Immature natural killer cell (primary cell): ENCODE measurements at regions not wholly inside any gene's neighbourhood (a gene's known extent, or its start where the extent isn't known, plus 50 kb on each side); places are given as distances from the start of the nearest gene placed in this dataset.

Experiments used
- DNase-seq, 3 donors: peaks; one replicate each; pipeline ENCODE4 v3.0.0; 2022; ENCODE audit warnings: mixed read lengths in 1 of 3
- H3K27ac Mint-ChIP-seq, 6 donors: one replicate each; pipeline ENCODE4 v1.8.0; 2020; ENCODE audit warnings: mixed read lengths in 6 of 6, mild to moderate bottlenecking in 5 of 6, inconsistent platforms in 4 of 6, moderate library complexity in 3 of 6
- H3K27me3 Mint-ChIP-seq, 3 donors: one replicate each; pipeline ENCODE4 v1.8.0; 2020 to 2021; ENCODE audit warnings: low read depth in 3 of 3, mild to moderate bottlenecking in 3 of 3, mixed read lengths in 3 of 3, moderate library complexity in 3 of 3, inconsistent platforms in 1 of 3
- H3K36me3 Mint-ChIP-seq, 3 donors: one replicate each; pipeline ENCODE4 v1.8.0; 2020; ENCODE audit warnings: mixed read lengths in 3 of 3, inconsistent platforms in 2 of 3, mild to moderate bottlenecking in 2 of 3
- H3K4me1 Mint-ChIP-seq, 2 donors: one replicate each; pipeline ENCODE4 v1.8.0; 2020; ENCODE audit warnings: inconsistent platforms in 2 of 2, mild to moderate bottlenecking in 2 of 2, mixed read lengths in 2 of 2, moderate library complexity in 1 of 2
- H3K4me3 Mint-ChIP-seq, 5 donors: one replicate each; pipeline ENCODE4 v1.8.0; 2020; ENCODE audit warnings: mild to moderate bottlenecking in 5 of 5, mixed read lengths in 5 of 5, inconsistent platforms in 3 of 5, moderate library complexity in 3 of 5
- H3K9me3 Mint-ChIP-seq, 6 donors: one replicate each; pipeline ENCODE4 v1.8.0; 2020; ENCODE audit warnings: mild to moderate bottlenecking in 6 of 6, mixed read lengths in 6 of 6, inconsistent platforms in 4 of 6, moderate library complexity in 3 of 6

DNA sequence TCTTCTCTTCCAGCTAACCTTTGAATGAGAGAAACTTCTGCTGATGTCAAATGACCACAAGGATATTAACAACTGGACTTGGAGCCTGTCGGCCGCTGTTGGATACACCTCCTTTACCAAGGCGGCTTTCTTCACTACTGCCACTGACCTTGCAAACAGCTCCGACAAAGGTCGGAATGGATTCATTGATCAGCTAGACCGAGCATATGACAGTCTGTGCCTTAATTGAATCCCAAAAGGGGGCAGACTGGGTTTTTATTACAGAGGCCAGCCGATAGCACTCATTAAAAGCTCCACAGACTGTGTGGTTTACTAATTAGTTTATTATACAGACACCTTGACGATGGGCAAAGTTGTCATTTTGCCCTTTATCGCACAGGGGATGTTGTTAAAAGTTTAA is 394.5 kb downstream of the RERGL start:
- Mint-ChIP-seq H3K27me3 (peaks cover 0 to 2% (median 0%) of the 10 kb centered on the region in 3 donors), H3K9me3 (peaks cover 3 to 31% (median 11%) of the 10 kb centered on the region in 6 donors), H3K27ac (no peak overlapping the region), H3K36me3 (no peaks in the 10 kb centered on the region), H3K4me3 (no peak overlapping the region), H3K4me1 (no peaks in the 10 kb centered on the region)
- no peak for DNase-seq

DNA sequence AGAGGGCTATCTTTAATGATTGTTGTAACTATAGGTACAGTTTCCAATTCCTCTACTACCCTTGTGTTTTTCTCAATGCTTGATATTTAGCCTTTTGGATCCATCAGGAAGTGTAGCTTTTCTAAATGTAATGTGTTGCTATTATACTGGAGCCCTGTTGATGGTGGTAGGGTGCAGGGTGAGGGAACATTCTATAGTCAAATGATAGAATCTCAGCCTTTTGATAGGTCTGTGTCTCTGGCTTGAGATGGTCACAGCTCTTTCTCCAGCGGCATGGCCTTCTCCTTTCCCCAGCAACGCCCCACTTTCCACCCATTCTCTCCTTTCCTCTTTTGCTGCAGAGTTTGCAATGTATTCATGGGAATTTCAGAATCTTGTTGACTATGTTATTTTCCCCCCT is 398.6 kb downstream of the RERGL start:
- Mint-ChIP-seq H3K27ac (no peak overlapping the region), H3K4me1 (no peaks in the 10 kb centered on the region), H3K27me3 (peaks cover 0 to 3% (median 0%) of the 10 kb centered on the region in 3 donors), H3K9me3 (peaks cover 10 to 43% (median 22%) of the 10 kb centered on the region in 6 donors), H3K36me3 (peaks cover 0 to 4% (median 4%) of the 10 kb centered on the region in 3 donors), H3K4me3 (no peak overlapping the region)
- DNase-seq: no peak

- H3K4me1 Mint-ChIP-seq: no peaks in the 10 kb centered on the region
- peaks cover 14 to 37% (median 25%) of the 10 kb centered on the region in 6 donors for H3K9me3 Mint-ChIP-seq
- H3K36me3 Mint-ChIP-seq: no peaks in the 10 kb centered on the region
- H3K27me3 Mint-ChIP-seq: no peaks in the 10 kb centered on the region
- no peak overlapping the region for H3K27ac Mint-ChIP-seq
- no peak for DNase-seq
- H3K4me3 Mint-ChIP-seq: no peak overlapping the region
Measured at GRCh38 chr12:17680220-17680619, 409.8 kb downstream of the RERGL start.

- DNase-seq: no peak
- H3K4me3 Mint-ChIP-seq: no peak overlapping the region
- peaks cover 9 to 41% (median 11%) of the 10 kb centered on the region in 6 donors for H3K9me3 Mint-ChIP-seq
- peaks cover 0 to 1% (median 0%) of the 10 kb centered on the region in 3 donors for H3K27me3 Mint-ChIP-seq
- H3K4me1 Mint-ChIP-seq: no peaks in the 10 kb centered on the region
- no peaks in the 10 kb centered on the region for H3K36me3 Mint-ChIP-seq
- H3K27ac Mint-ChIP-seq: no peak overlapping the region
Measured at GRCh38 chr12:17666641-17667324, 423.2 kb downstream of the RERGL start.

DNA sequence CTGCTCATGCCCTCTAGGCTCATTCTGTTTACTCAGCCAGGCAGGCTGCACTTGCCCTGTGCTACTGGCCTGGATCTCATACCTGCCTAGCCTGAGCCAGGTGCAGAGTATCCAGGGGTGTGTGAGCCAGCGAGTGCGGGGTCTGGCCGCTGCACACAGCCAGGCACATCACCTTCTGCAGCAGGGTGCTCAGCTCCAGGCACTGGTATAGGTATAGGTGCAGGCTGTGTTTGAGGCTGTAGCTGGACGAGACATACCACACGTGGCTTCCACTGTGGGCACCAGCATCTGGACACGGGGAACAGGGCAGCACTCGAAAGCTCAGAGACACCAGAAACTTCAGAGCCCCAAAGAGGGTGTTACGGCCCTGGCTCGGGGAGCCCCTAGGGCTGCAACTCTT is 424.2 kb downstream of the RERGL start:
- H3K4me1 Mint-ChIP-seq: no peaks in the 10 kb centered on the region
- H3K27ac Mint-ChIP-seq: no peak overlapping the region
- H3K36me3 Mint-ChIP-seq: no peaks in the 10 kb centered on the region
- H3K9me3 Mint-ChIP-seq: peaks cover 9 to 41% (median 11%) of the 10 kb centered on the region in 6 donors
- peaks cover 0 to 1% (median 0%) of the 10 kb centered on the region in 3 donors for H3K27me3 Mint-ChIP-seq
- DNase-seq: no peak
- no peak overlapping the region for H3K4me3 Mint-ChIP-seq

DNA sequence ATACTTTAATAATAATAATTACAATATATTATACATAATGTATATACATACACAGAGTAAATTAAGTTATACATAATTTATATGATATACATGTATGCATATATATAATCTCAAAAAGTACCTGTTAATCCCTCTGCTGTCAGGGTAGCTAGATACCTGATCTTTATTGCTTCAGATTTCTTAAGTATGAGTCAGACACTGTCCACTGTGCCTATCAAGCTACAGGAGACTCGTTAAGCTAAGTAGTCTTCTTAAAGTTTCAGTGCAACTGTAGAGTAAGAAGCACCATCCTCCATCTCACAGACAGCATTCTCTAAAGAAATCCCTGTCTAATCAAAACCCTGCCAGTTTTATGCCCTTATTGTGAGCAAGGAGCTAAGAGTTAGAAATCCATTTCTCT is 428.7 kb downstream of the RERGL start:
- Mint-ChIP-seq H3K27ac (no peak overlapping the region), H3K4me1 (no peaks in the 10 kb centered on the region), H3K4me3 (no peak overlapping the region), H3K36me3 (peaks cover 0 to 4% (median 0%) of the 10 kb centered on the region in 3 donors), H3K27me3 (no peaks in the 10 kb centered on the region), H3K9me3 (peaks cover 5 to 40% (median 13%) of the 10 kb centered on the region in 6 donors)
- DNase-seq: no peak

- no peaks in the 10 kb centered on the region for H3K36me3 Mint-ChIP-seq
- no peaks in the 10 kb centered on the region for H3K27me3 Mint-ChIP-seq
- no peaks in the 10 kb centered on the region for H3K4me1 Mint-ChIP-seq
- DNase-seq: no peak
- no peak overlapping the region for H3K27ac Mint-ChIP-seq
- peaks cover 0 to 16% (median 4%) of the 10 kb centered on the region in 6 donors for H3K9me3 Mint-ChIP-seq
- H3K4me3 Mint-ChIP-seq: no peak overlapping the region
Measured at GRCh38 chr12:17652436-17652835, 437.6 kb downstream of the RERGL start.

GRCh38 chr12:17642340-17642650 is 447.7 kb downstream of the RERGL start:
- no peak for DNase-seq
- Mint-ChIP-seq H3K27me3 (peaks cover 0 to 2% (median 0%) of the 10 kb centered on the region in 3 donors), H3K36me3 (no peaks in the 10 kb centered on the region), H3K9me3 (peaks cover 0 to 26% (median 9%) of the 10 kb centered on the region in 6 donors), H3K4me1 (no peaks in the 10 kb centered on the region), H3K4me3 (no peak overlapping the region), H3K27ac (no peak overlapping the region)

DNA sequence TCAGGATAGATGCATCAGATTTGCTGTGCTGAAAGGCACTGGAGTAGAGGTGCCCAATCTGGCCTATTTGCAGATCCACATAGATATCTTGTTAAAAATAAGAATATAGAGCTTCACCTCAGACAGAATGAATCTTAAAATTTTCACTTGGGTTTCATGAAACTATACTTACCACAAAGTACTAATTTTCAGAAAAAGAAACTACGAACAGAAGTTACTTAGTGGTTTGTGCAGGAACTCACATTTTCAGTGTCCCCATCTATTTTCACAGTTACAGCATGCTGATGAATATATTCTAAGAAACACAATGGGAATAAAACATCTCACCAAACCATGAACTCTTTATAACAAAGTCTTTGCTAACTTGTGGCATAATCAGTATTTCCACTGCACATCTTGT is 449.4 kb downstream of the RERGL start:
- H3K4me1 Mint-ChIP-seq: no peaks in the 10 kb centered on the region
- no peak overlapping the region for H3K27ac Mint-ChIP-seq
- H3K36me3 Mint-ChIP-seq: no peaks in the 10 kb centered on the region
- peaks cover 0 to 2% (median 0%) of the 10 kb centered on the region in 3 donors for H3K27me3 Mint-ChIP-seq
- no peak for DNase-seq
- H3K4me3 Mint-ChIP-seq: no peak overlapping the region
- H3K9me3 Mint-ChIP-seq: peaks cover 0 to 22% (median 8%) of the 10 kb centered on the region in 6 donors

DNA sequence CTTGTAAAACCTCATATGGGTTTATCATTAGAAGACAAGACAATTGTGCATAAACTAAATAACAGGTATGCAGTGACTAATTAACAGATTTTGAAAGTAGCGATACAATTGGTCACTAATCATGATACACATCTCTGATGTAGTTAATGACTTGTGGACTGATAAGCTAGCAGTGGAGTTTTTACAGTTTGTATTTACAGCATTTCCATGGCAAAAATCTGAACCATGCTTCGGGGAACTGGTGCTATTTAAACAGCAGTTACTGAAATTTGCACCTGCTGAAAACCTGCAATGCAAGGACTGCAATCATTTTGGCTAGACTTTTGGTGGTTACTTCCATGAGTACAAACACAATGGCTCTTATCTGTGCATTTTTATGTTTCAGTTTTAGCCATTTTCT is 471.2 kb downstream of the RERGL start:
- DNase-seq: no peak
- Mint-ChIP-seq H3K9me3 (peaks cover 6 to 44% (median 26%) of the 10 kb centered on the region in 6 donors), H3K27me3 (no peaks in the 10 kb centered on the region), H3K4me3 (no peak overlapping the region), H3K4me1 (no peaks in the 10 kb centered on the region), H3K36me3 (no peaks in the 10 kb centered on the region), H3K27ac (no peak overlapping the region)

GRCh38 chr12:17609701-17610100 is 480.3 kb downstream of the RERGL start:
- H3K36me3 Mint-ChIP-seq: no peaks in the 10 kb centered on the region
- no peak overlapping the region for H3K27ac Mint-ChIP-seq

GRCh38 chr12:17609153-17609552 is 480.8 kb downstream of the RERGL start:
- peaks cover 5 to 34% (median 9%) of the 10 kb centered on the region in 6 donors for H3K9me3 Mint-ChIP-seq
- peaks cover 0 to 5% (median 0%) of the 10 kb centered on the region in 3 donors for H3K27me3 Mint-ChIP-seq
- no peaks in the 10 kb centered on the region for H3K4me1 Mint-ChIP-seq
- H3K27ac Mint-ChIP-seq: no peak overlapping the region
- no peak overlapping the region for H3K4me3 Mint-ChIP-seq
- no peak for DNase-seq
- no peaks in the 10 kb centered on the region for H3K36me3 Mint-ChIP-seq

More at GRCh38 chr12:17609701-17610100, 480.3 kb downstream of the RERGL start:
- Mint-ChIP-seq H3K4me3 (no peak overlapping the region), H3K4me1 (no peaks in the 10 kb centered on the region), H3K27me3 (peaks cover 0 to 5% (median 0%) of the 10 kb centered on the region in 3 donors), H3K9me3 (peaks cover 5 to 36% (median 9%) of the 10 kb centered on the region in 6 donors)
- no peak for DNase-seq

GRCh38 chr12:17595111-17595510 is 494.9 kb downstream of the RERGL start:
- no peak for DNase-seq
- H3K4me1 Mint-ChIP-seq: no peaks in the 10 kb centered on the region
- no peaks in the 10 kb centered on the region for H3K27me3 Mint-ChIP-seq
- no peaks in the 10 kb centered on the region for H3K36me3 Mint-ChIP-seq
- no peak overlapping the region for H3K4me3 Mint-ChIP-seq
- H3K9me3 Mint-ChIP-seq: peaks cover 7 to 34% (median 16%) of the 10 kb centered on the region in 6 donors
- H3K27ac Mint-ChIP-seq: no peak overlapping the region

- H3K36me3 Mint-ChIP-seq: peaks cover 0 to 3% (median 0%) of the 10 kb centered on the region in 3 donors
- no peaks in the 10 kb centered on the region for H3K4me1 Mint-ChIP-seq
- peaks cover 0 to 2% (median 0%) of the 10 kb centered on the region in 3 donors for H3K27me3 Mint-ChIP-seq
Measured at GRCh38 chr12:17593715-17594406, 496.1 kb downstream of the RERGL start.

More at GRCh38 chr12:17593715-17594406, 496.1 kb downstream of the RERGL start:
- Mint-ChIP-seq H3K4me3 (no peak overlapping the region), H3K9me3 (peaks cover 12 to 41% (median 21%) of the 10 kb centered on the region in 6 donors), H3K27ac (no peak overlapping the region)
- no peak for DNase-seq
